ENCODE measurements at regions not wholly inside any gene's neighbourhood (a gene's known extent, or its start where the extent isn't known, plus 50 kb on each side); places are given as distances from the start of the nearest gene placed in this dataset.

DNA sequence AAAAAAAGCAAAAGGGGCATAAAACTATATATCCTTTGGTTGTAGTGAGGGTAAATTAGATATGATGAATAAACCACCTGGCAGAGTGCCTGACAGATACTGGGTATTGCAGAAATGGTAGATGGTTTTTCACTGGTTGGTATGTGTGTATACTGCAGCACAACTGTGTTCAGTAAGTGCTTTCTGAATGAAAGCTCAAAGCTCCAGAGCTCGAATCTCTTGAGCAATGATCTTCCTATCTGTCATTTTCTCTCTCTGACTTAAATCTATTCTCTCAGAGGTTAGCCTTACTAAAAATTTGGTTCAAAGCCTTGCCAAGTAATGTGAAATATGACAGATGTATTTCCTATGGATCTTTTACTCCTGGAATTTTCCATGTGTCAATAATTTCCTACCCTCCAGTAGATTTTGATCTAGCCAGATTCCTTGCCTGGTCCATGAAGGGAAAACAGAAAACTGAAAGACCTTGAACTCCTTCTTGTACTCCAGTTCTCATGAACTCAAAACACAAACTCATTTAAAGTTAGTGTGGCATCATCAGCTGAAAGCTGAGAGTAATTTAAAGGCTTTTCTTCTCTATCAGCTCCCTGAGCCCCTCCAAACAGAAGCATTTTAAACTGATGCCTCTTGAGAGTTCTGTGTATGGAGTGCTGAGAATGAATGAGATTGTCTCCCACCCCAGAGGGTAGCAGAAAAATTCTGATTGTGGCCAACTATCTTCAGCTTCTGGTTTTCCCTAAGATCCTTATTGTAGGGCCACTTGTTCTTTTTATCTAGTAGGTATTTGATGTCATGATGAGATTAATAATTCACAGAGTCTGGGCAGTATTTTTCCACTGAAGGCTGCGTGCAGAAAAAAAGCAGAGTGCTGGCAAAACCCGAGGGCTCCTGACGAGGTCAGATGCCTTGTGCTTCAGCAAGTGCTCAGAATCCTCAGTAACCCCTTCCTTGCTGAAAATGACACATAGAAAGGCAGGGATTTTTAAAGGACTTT, 363.4 kb upstream of the BOD1L1 start:
- no peaks in the 10 kb centered on the region for H3K36me3 ChIP-seq

DNA sequence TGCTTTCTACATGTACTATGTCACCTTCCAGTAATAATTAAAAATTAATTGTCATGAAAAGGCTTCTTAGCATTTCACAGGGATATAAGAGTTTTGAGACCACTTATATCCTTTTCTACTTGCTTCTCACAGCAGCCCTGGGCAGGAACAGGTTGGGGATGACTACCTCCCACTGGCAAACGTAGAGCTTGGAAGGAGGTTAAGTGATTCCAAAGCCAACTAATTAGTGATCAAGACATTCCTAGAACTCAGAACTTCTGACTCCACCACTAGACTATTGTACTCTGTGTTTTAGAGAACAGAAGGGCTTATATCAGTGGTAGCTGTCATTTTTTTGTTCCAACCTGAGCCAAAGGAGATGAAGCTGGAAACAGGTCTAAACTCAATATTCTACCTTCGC, 364.5 kb upstream of the BOD1L1 start:
- DNase-seq (ENCODE audit: low spot score): no peak
- Histone ChIP-seq H3K9me3 (no peaks in the 10 kb centered on the region), H3K27ac (no peak overlapping the region), H3K4me1 (ENCODE audit: control insufficient read depth in 1 of 2, low read depth in 2 of 2) (peaks cover 19 to 41% of the 10 kb centered on the region in 2 donors), H3K36me3 (no peaks in the 10 kb centered on the region), H3K27me3 (replicated peaks; ENCODE audit: insufficient read depth) (no peaks in the 10 kb centered on the region), H3K4me3 (no peak overlapping the region)
- TF ChIP-seq, protein P1, sequence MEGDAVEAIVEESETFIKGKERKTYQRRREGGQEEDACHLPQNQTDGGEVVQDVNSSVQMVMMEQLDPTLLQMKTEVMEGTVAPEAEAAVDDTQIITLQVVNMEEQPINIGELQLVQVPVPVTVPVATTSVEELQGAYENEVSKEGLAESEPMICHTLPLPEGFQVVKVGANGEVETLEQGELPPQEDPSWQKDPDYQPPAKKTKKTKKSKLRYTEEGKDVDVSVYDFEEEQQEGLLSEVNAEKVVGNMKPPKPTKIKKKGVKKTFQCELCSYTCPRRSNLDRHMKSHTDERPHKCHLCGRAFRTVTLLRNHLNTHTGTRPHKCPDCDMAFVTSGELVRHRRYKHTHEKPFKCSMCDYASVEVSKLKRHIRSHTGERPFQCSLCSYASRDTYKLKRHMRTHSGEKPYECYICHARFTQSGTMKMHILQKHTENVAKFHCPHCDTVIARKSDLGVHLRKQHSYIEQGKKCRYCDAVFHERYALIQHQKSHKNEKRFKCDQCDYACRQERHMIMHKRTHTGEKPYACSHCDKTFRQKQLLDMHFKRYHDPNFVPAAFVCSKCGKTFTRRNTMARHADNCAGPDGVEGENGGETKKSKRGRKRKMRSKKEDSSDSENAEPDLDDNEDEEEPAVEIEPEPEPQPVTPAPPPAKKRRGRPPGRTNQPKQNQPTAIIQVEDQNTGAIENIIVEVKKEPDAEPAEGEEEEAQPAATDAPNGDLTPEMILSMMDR (IDR thresholded peaks at IDR 0.05): no peak
- no peak for ATAC-seq (ENCODE audit: insufficient number of reproducible peaks, low FRiP score, low read depth)

More for the DNA sequence above, 363.4 kb upstream of the BOD1L1 start:
- Histone ChIP-seq H3K27me3 (replicated peaks; ENCODE audit: insufficient read depth) (no peaks in the 10 kb centered on the region), H3K9me3 (no peaks in the 10 kb centered on the region), H3K4me3 (no peak overlapping the region), H3K27ac (no peak overlapping the region), H3K4me1 (ENCODE audit: control insufficient read depth in 1 of 2, low read depth in 2 of 2) (peaks cover 21 to 49% of the 10 kb centered on the region in 2 donors)
- no peak for DNase-seq (ENCODE audit: low spot score)
- ATAC-seq (ENCODE audit: insufficient number of reproducible peaks, low FRiP score, low read depth): no peak
- TF ChIP-seq, protein P1 (IDR thresholded peaks at IDR 0.05): no peak

DNA sequence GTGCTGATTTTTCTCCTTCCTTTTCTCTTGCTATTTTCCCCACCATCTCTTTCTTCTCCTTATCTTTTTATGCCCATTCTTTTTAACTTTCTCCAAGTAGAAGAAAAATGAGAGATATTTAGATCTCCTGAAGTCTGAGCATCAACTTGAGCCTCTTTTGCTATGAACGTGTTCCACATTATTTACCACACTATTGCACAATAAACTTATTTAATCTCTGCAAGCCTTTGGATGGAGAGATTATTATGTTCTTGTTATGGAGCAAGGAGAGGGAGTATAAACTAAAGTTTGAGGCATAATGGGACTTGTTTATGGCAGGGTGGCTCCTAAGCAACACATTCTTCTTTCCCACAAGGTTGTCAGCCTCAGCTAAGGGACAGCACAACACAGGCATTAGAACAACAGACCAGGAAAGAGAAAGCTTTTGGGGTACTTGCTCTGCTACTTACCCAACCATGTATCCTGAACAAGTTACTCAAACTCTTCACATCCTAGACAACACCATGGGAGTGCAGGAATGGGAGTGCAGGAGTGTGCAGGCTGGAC, 365.5 kb upstream of the BOD1L1 start:
- Histone ChIP-seq H3K27ac (no peak overlapping the region), H3K9me3 (no peaks in the 10 kb centered on the region), H3K36me3 (no peaks in the 10 kb centered on the region), H3K4me1 (ENCODE audit: control insufficient read depth in 1 of 2, low read depth in 2 of 2) (peaks cover 19 to 34% of the 10 kb centered on the region in 2 donors), H3K4me3 (no peak overlapping the region), H3K27me3 (replicated peaks; ENCODE audit: insufficient read depth) (no peaks in the 10 kb centered on the region)
- ATAC-seq (ENCODE audit: insufficient number of reproducible peaks, low FRiP score, low read depth) (no peak), DNase-seq (ENCODE audit: low spot score) (no peak)
- TF ChIP-seq, protein P1 (IDR thresholded peaks at IDR 0.05): no peak

DNA sequence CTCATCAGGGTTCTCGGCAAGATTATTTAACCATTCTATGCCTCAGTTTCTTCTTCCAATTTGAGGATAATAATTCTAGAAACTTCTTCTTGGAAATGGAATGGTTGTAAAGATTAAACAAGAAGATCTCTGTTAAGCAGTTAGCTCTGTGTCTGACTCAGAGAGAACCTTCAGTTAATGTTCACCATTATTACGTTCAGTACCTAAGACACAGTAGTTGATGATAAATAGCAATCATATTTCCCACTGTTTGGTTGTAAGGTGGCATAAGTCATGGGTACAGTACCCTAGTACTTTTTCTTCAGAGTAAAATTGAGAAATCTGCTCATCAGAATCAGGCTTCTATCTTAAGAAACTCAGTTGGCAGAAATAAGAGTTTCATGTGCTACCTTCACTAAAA, 366.5 kb upstream of the BOD1L1 start:
- Histone ChIP-seq H3K4me3 (no peak overlapping the region), H3K9me3 (no peaks in the 10 kb centered on the region), H3K4me1 (ENCODE audit: control insufficient read depth in 1 of 2, low read depth in 2 of 2) (peaks cover 11 to 24% of the 10 kb centered on the region in 2 donors), H3K27me3 (replicated peaks; ENCODE audit: insufficient read depth) (no peaks in the 10 kb centered on the region), H3K36me3 (no peaks in the 10 kb centered on the region), H3K27ac (no peak overlapping the region)
- TF ChIP-seq, protein P1 (IDR thresholded peaks at IDR 0.05): no peak
- ATAC-seq (ENCODE audit: insufficient number of reproducible peaks, low FRiP score, low read depth) (no peak), DNase-seq (ENCODE audit: low spot score) (no peak)

DNA sequence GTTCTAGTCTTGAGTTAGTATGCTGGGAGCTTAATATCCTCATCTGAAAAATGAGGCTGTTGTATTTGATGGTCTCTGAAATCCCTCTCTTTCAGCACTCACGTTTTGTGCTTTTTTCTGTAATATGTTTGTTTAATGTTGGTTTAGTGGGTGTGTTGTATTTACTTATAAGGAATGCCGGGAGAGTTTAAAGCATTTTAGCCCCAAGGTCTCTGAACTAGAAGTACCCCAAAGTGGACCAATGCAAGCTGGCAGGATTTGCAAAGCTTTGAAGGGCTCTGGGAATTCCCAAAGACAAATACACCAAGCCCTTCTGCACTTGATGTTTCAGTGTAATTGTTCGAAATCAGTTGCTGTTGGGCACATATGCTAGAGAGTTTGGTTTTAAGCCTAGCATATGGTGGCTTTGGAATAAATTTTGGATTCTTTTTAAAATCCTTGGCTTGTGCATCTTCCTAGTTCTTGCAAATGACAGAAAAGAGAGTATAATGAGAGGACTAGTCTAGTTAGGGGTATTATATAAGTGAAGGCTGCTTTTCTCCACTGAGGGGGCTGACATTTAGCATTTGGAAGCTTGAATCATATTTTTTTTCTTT, 371.4 kb upstream of the BOD1L1 start:
- Histone ChIP-seq H3K27me3 (replicated peaks; ENCODE audit: insufficient read depth) (no peaks in the 10 kb centered on the region), H3K4me1 (ENCODE audit: control insufficient read depth in 1 of 2, low read depth in 2 of 2) (no peaks in the 10 kb centered on the region)
- no peak for ATAC-seq (ENCODE audit: insufficient number of reproducible peaks, low FRiP score, low read depth)

More for the DNA sequence above, 371.4 kb upstream of the BOD1L1 start:
- DNase-seq (ENCODE audit: low spot score): no peak
- Histone ChIP-seq H3K9me3 (peaks cover 12% of the 10 kb centered on the region), H3K27ac (no peak overlapping the region), H3K36me3 (no peaks in the 10 kb centered on the region), H3K4me3 (no peak overlapping the region)
- TF ChIP-seq, protein P1 (IDR thresholded peaks at IDR 0.05): no peak

Data from thoracic aorta (tissue), 2 donors.